OCI-LY3 (cell line): ENCODE measurements at regions not wholly inside any gene's neighbourhood (a gene's known extent, or its start where the extent isn't known, plus 50 kb on each side); places are given as distances from the start of the nearest gene placed in this dataset.

Source experiments
- H2AFZ ChIP-seq: fragments of 200-600, 300-600 bp; shearing (Covaris generic); 2 replicates; pipeline ENCODE4 v1.6.0; 2014; ENCODE audit warnings: antibody characterized with exemption, low read depth, low read length
- H3K27ac ChIP-seq: fragments of 200-600, 300-600 bp; sonication (generic); 2 replicates; pipeline ENCODE4 v1.5.1; 2014; ENCODE audit warnings: mild to moderate bottlenecking, low read length, moderate library complexity, mixed read lengths
- H3K27me3 ChIP-seq: fragments of 200-600, 300-600 bp; sonication (generic); 2 replicates; pipeline ENCODE4 v1.6.1; 2014; ENCODE audit warnings: low read depth, low read length, mixed read lengths
- H3K36me3 ChIP-seq: fragments of 200-600, 300-600 bp; sonication (generic); replicated peaks from 2 replicates; pipeline ENCODE3; 2014; ENCODE audit warnings: low read depth, low read length, mixed read lengths
- H3K4me1 ChIP-seq: fragments of 300-600, 200-600 bp; sonication (generic); 2 replicates; pipeline ENCODE4 v1.6.1; 2014; ENCODE audit warnings: low read length, mixed read lengths
- H3K4me2 ChIP-seq: fragments of 200-600, 300-600 bp; sonication (generic); 2 replicates; pipeline ENCODE4 v1.6.1; 2014; ENCODE audit warnings: low read length, mixed read lengths
- H3K4me3 ChIP-seq: fragments of 300-600, 200-600 bp; sonication (generic); 2 replicates; pipeline ENCODE4 v1.5.1; 2014; ENCODE audit warnings: antibody characterized with exemption, mild to moderate bottlenecking, low read length, moderate library complexity
- H3K79me2 ChIP-seq: fragments of 300-600, 200-600 bp; shearing (Covaris generic); 2 replicates; pipeline ENCODE4 v1.6.1; 2014; ENCODE audit warnings: mild to moderate bottlenecking, low read length, mixed read lengths
- H3K9ac ChIP-seq: fragments of 300-600, 200-600 bp; shearing (Covaris generic); 2 replicates; pipeline ENCODE4 v1.6.0; 2014; ENCODE audit warnings: mild to moderate bottlenecking, low read length, moderate library complexity
- H3K9me3 ChIP-seq: fragments of 200-600, 300-600 bp; shearing (Covaris generic); 2 replicates; pipeline ENCODE4 v1.6.1; 2014; ENCODE audit warnings: low read length, mixed read lengths; ENCODE audit not compliant: insufficient read depth
- H4K20me1 ChIP-seq: fragments of 200-600, 300-600 bp; sonication (generic); 2 replicates; pipeline ENCODE4 v1.6.1; 2016; ENCODE audit warnings: low read length, mixed read lengths; ENCODE audit not compliant: insufficient read depth
- CTCF ChIP-seq: fragments of 200-600, 300-600 bp; sonication (generic); IDR thresholded peaks from 2 replicates; pipeline ENCODE4 v1.5.1; 2014; ENCODE audit warnings: antibody characterized with exemption, low read length, low read depth
- EZH2phosphoT487 ChIP-seq: fragments of 200-600 bp; shearing (Covaris generic); IDR thresholded peaks from 2 replicates; pipeline ENCODE4 v1.6.1; 2018; ENCODE audit warnings: antibody characterized with exemption, mixed run types, low read depth

- Histone ChIP-seq H3K36me3 (no peaks in the 10 kb centered on the region), H3K9me3 (no peaks in the 10 kb centered on the region), H3K4me2 (no peak overlapping the region), H3K27ac (no peak overlapping the region), H4K20me1 (no peaks in the 10 kb centered on the region), H3K4me1 (no peaks in the 10 kb centered on the region), H3K4me3 (no peak overlapping the region), H3K79me2 (no peaks in the 10 kb centered on the region), H3K9ac (no peak overlapping the region), H2AFZ (no peak overlapping the region), H3K27me3 (no peaks in the 10 kb centered on the region)
- no peak for TF ChIP-seq EZH2phosphoT487
- TF ChIP-seq CTCF: no peak
Observed at GRCh38 chr2:103423100-103423499, 661.3 kb downstream of the TMEM182 start.

GRCh38 chr2:103427567-103427966, 665.7 kb downstream of the TMEM182 start:
- Histone ChIP-seq H3K9me3 (no peaks in the 10 kb centered on the region), H3K36me3 (no peaks in the 10 kb centered on the region), H3K9ac (no peak overlapping the region), H3K27me3 (no peaks in the 10 kb centered on the region), H3K27ac (no peak overlapping the region), H3K4me2 (no peak overlapping the region), H2AFZ (no peak overlapping the region), H3K4me1 (no peaks in the 10 kb centered on the region), H3K79me2 (no peaks in the 10 kb centered on the region), H3K4me3 (no peak overlapping the region), H4K20me1 (no peaks in the 10 kb centered on the region)
- TF ChIP-seq CTCF (no peak), EZH2phosphoT487 (no peak)

- Histone ChIP-seq H2AFZ (no peak overlapping the region), H3K27ac (no peak overlapping the region), H4K20me1 (no peaks in the 10 kb centered on the region), H3K36me3 (no peaks in the 10 kb centered on the region), H3K9ac (no peak overlapping the region), H3K4me3 (no peak overlapping the region), H3K4me2 (no peak overlapping the region), H3K27me3 (no peaks in the 10 kb centered on the region), H3K4me1 (peaks cover 13% of the 10 kb centered on the region), H3K9me3 (no peaks in the 10 kb centered on the region), H3K79me2 (no peaks in the 10 kb centered on the region)
- TF ChIP-seq EZH2phosphoT487: no peak
- no peak for TF ChIP-seq CTCF
Observed at GRCh38 chr2:103430191-103430590, 668.4 kb downstream of the TMEM182 start.

GRCh38 chr2:103435010-103435409, 673.2 kb downstream of the TMEM182 start:
- Histone ChIP-seq H2AFZ (no peak overlapping the region), H3K4me1 (peaks cover 27% of the 10 kb centered on the region)

More at GRCh38 chr2:103435010-103435409, 673.2 kb downstream of the TMEM182 start:
- TF ChIP-seq CTCF (no peak), EZH2phosphoT487 (no peak)
- no peaks in the 10 kb centered on the region for H3K9me3 ChIP-seq
- peak overlapping the region; percentile 33 for H3K4me2 ChIP-seq
- H3K27me3 ChIP-seq: no peaks in the 10 kb centered on the region
- H3K27ac ChIP-seq: peak overlapping the region; percentile 24
- H4K20me1 ChIP-seq: no peaks in the 10 kb centered on the region
- no peaks in the 10 kb centered on the region for H3K36me3 ChIP-seq
- no peak overlapping the region for H3K9ac ChIP-seq
- H3K4me3 ChIP-seq: 0 out of 2 replicates have a peak overlapping the region, but pooled peaks have one; percentile 13
- no peaks in the 10 kb centered on the region for H3K79me2 ChIP-seq
